ENCODE measurements at regions not wholly inside any gene's neighbourhood (a gene's known extent, or its start where the extent isn't known, plus 50 kb on each side); places are given as distances from the start of the nearest gene placed in this dataset.

- DNase-seq: no peak
Measured at GRCh38 chr2:15059870-15060512, 427.5 kb downstream of the LRATD1 start.

GRCh38 chr2:15061268-15061667 lies 428.8 kb downstream of the LRATD1 start:
- no peak overlapping the region for H3K27ac ChIP-seq
- WGBS, 3 donors: 89 to 100% (median 100%) methylated on average over 1 of the region's 1 CpG
- H3K36me3 ChIP-seq: no peaks in the 10 kb centered on the region
- H3K9me3 ChIP-seq: no peaks in the 10 kb centered on the region
- H3K4me3 ChIP-seq: no peak overlapping the region
- TF ChIP-seq POLR2A (IDR thresholded peaks at IDR 0.05) (no peak), CTCF (IDR thresholded peaks at IDR 0.05) (no peak), EP300 (IDR thresholded peaks at IDR 0.05) (no peak)
- no peak for DNase-seq
- intact Hi-C loops (cut with DNase I): no loop called here
- no peaks in the 10 kb centered on the region for H3K4me1 ChIP-seq (ENCODE audit: insufficient read depth)
- no peaks in the 10 kb centered on the region for H3K27me3 ChIP-seq

More at GRCh38 chr2:15059870-15060512, 427.5 kb downstream of the LRATD1 start:
- Histone ChIP-seq H3K27me3 (no peaks in the 10 kb centered on the region), H3K36me3 (no peaks in the 10 kb centered on the region), H3K4me3 (no peak overlapping the region), H3K27ac (no peak overlapping the region), H3K4me1 (ENCODE audit: insufficient read depth) (no peaks in the 10 kb centered on the region), H3K9me3 (no peaks in the 10 kb centered on the region)
- intact Hi-C loops (cut with DNase I): no loop called here
- 74 to 90% (median 86%) methylated on average over 10 of the region's 10 CpGs for WGBS, 3 donors
- TF ChIP-seq CTCF (IDR thresholded peaks at IDR 0.05): no peak
- no peak for TF ChIP-seq POLR2A (IDR thresholded peaks at IDR 0.05)
- no peak for TF ChIP-seq EP300 (IDR thresholded peaks at IDR 0.05)

- 92 to 95% (median 93%) methylated on average over 3 of the region's 3 CpGs for whole genome bisulfite sequencing, 3 donors
Measured at GRCh38 chr2:15066138-15066537, 433.6 kb downstream of the LRATD1 start.

GRCh38 chr2:15069149-15069548 lies 436.6 kb downstream of the LRATD1 start:
- intact Hi-C loops (cut with DNase I): no loop called here
- TF ChIP-seq CTCF (IDR thresholded peaks at IDR 0.05) (no peak), EP300 (IDR thresholded peaks at IDR 0.05) (no peak), POLR2A (IDR thresholded peaks at IDR 0.05) (no peak)

More at GRCh38 chr2:15066138-15066537, 433.6 kb downstream of the LRATD1 start:
- no peak for DNase-seq
- H3K9me3 ChIP-seq: no peaks in the 10 kb centered on the region
- H3K27me3 ChIP-seq: no peaks in the 10 kb centered on the region
- no peak for TF ChIP-seq POLR2A (IDR thresholded peaks at IDR 0.05)
- TF ChIP-seq CTCF (IDR thresholded peaks at IDR 0.05): no peak
- TF ChIP-seq EP300 (IDR thresholded peaks at IDR 0.05): no peak
- no peaks in the 10 kb centered on the region for H3K4me1 ChIP-seq (ENCODE audit: insufficient read depth)
- intact Hi-C loops (cut with DNase I): no loop called here
- H3K36me3 ChIP-seq: no peaks in the 10 kb centered on the region
- H3K4me3 ChIP-seq: no peak overlapping the region
- H3K27ac ChIP-seq: no peak overlapping the region

More at GRCh38 chr2:15069149-15069548, 436.6 kb downstream of the LRATD1 start:
- Histone ChIP-seq H3K4me3 (no peak overlapping the region), H3K9me3 (no peaks in the 10 kb centered on the region), H3K27me3 (no peaks in the 10 kb centered on the region), H3K4me1 (ENCODE audit: insufficient read depth) (no peaks in the 10 kb centered on the region), H3K27ac (no peak overlapping the region), H3K36me3 (no peaks in the 10 kb centered on the region)
- no peak for DNase-seq
- WGBS, 3 donors: 19 to 23% (median 22%) methylated on average over 5 of the region's 5 CpGs

All from ovary (tissue), 7 donors.